ENCODE measurements at regions not wholly inside any gene's neighbourhood (a gene's known extent, or its start where the extent isn't known, plus 50 kb on each side); places are given as distances from the start of the nearest gene placed in this dataset.

- TF ChIP-seq, protein P1, sequence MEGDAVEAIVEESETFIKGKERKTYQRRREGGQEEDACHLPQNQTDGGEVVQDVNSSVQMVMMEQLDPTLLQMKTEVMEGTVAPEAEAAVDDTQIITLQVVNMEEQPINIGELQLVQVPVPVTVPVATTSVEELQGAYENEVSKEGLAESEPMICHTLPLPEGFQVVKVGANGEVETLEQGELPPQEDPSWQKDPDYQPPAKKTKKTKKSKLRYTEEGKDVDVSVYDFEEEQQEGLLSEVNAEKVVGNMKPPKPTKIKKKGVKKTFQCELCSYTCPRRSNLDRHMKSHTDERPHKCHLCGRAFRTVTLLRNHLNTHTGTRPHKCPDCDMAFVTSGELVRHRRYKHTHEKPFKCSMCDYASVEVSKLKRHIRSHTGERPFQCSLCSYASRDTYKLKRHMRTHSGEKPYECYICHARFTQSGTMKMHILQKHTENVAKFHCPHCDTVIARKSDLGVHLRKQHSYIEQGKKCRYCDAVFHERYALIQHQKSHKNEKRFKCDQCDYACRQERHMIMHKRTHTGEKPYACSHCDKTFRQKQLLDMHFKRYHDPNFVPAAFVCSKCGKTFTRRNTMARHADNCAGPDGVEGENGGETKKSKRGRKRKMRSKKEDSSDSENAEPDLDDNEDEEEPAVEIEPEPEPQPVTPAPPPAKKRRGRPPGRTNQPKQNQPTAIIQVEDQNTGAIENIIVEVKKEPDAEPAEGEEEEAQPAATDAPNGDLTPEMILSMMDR (IDR thresholded peaks at IDR 0.05), result no peak
- TF ChIP-seq POLR2A (IDR thresholded peaks at IDR 0.05), result no peak
Measured at GRCh38 chr5:102581011-102581410, 82.2 kb upstream of the SLCO6A1 start.

Data from lower leg skin (tissue), 3 donors.